GM12864 (cell line): ENCODE measurements at regions not wholly inside any gene's neighbourhood (a gene's known extent, or its start where the extent isn't known, plus 50 kb on each side); places are given as distances from the start of the nearest gene placed in this dataset.

Experiments
- DNase-seq: peaks from one replicate; pipeline ENCODE4 v3.0.0-alpha.2; 2011; ENCODE audit warnings: low read depth
- H3K4me3 ChIP-seq: 2 replicates; pipeline ENCODE4 v1.5.1; 2011; ENCODE audit warnings: mild to moderate bottlenecking, low read depth, low read length, control low read depth
- TF ChIP-seq, protein P1 (sequence below): IDR thresholded peaks from 2 replicates; pipeline ENCODE4 v1.5.1; 2011; ENCODE audit warnings: low read depth, mild to moderate bottlenecking, moderate library complexity, low read length, control low read depth, inconsistent platforms; ENCODE audit errors: missing control alignments

- no peak overlapping the region for H3K4me3 ChIP-seq
- TF ChIP-seq, protein P1, sequence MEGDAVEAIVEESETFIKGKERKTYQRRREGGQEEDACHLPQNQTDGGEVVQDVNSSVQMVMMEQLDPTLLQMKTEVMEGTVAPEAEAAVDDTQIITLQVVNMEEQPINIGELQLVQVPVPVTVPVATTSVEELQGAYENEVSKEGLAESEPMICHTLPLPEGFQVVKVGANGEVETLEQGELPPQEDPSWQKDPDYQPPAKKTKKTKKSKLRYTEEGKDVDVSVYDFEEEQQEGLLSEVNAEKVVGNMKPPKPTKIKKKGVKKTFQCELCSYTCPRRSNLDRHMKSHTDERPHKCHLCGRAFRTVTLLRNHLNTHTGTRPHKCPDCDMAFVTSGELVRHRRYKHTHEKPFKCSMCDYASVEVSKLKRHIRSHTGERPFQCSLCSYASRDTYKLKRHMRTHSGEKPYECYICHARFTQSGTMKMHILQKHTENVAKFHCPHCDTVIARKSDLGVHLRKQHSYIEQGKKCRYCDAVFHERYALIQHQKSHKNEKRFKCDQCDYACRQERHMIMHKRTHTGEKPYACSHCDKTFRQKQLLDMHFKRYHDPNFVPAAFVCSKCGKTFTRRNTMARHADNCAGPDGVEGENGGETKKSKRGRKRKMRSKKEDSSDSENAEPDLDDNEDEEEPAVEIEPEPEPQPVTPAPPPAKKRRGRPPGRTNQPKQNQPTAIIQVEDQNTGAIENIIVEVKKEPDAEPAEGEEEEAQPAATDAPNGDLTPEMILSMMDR: no peak
- DNase-seq: no peak
Observed at GRCh38 chr6:113161018-113161315, 696.2 kb upstream of the MARCKS start.

DNA sequence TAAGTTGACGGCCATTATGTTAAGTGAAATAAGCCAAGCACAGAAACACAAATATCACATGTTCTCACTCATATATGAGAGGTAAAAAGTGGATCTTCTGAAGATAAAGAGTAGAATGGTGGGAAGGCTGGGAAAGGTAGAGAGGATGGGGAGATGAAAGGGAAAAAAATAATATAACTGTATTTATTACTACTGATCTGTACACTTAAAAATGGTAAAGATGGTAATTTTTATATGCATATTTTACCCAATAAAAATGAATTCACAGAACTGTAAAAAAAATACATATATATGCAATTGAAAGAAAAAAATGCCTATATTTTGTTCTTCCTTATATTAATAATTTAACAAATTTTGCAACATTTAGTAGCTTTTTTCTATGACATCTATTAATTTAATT lies 694.4 kb upstream of the MARCKS start:
- DNase-seq: no peak
- no peak overlapping the region for H3K4me3 ChIP-seq
- TF ChIP-seq, protein P1: no peak

DNA sequence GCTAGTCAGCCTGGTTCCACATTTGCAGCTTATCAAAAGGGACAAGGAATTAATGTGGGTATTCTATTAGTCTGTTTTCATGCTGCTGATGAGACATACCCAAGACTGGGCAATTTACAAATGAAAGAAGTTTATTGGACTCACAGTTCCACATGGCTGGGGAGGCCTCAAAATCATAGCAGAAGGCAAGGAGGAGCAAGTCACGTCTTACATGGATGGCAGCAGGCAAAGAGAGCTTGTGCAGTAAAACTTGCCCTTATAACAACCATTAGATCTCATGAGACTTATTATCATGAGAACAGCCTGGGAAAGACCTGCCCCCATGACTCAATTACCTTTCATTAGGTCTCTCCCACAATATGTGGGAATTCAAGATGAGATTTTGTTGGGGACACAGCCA lies 689.1 kb upstream of the MARCKS start:
- no peak for DNase-seq
- H3K4me3 ChIP-seq: no peak overlapping the region
- TF ChIP-seq, protein P1: no peak

GRCh38 chr6:113169484-113169883 lies 687.7 kb upstream of the MARCKS start:
- DNase-seq: no peak
- TF ChIP-seq, protein P1: no peak
- no peak overlapping the region for H3K4me3 ChIP-seq

DNA sequence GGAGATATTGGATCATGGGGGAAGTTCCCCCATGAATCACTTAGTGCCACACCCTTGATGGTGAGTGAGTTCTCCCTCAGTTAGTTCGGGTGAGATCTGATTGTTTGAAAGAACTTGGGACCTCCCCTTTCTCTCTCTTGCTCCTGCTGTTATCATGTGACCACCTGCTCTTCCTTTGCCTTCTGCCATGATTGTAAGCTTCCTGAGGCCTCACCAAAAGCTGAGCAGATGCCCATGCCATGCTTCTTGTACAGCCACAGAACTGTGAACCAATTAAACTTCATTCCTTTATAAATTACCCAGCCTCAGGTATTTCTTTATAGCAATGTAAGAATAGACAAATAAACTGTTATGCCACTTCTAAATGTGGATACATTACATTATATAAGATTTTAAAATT lies 686.7 kb upstream of the MARCKS start:
- TF ChIP-seq, protein P1: no peak
- DNase-seq: no peak
- H3K4me3 ChIP-seq: no peak overlapping the region

DNA sequence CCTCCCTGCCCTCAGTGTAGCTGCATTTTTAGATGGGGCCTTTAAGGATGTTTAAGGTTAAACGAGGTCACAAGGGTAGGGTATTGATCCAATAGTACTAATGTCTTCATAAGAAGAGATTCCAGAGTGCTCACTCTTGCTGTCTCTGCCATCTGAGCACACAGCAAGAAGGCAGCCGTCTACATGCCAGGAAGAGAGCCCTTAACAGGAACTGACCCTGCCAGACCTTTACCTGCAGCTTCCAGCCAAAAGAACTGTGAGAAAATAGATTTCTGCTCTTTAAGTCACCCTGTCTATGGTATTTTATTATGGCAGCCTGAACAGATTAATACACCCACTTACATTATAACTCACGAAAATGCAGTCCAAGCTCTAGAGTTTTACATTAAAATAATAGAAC lies 685.3 kb upstream of the MARCKS start:
- no peak for DNase-seq
- H3K4me3 ChIP-seq: no peak overlapping the region
- TF ChIP-seq, protein P1: no peak

DNA sequence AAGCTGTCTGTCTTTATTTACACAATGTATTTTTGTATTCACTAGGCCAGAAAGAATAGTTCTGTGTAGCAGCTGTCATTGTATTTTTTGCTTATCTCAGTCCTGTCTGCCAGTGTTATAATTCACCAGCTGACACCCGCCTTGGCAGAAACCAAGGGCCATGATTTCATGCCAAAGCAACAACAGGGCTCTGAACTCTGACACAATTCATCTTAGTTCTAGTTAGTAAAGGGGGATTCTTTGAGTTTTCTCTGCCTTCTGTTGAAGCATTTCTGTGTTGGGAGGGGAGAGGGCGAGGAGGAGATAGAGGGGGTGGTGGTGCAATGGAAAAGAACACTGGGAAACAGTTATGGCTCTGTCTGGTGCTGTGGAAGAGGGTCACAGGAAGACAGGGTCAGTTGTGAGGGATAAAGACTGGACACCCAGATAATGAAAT lies 684.6 kb upstream of the MARCKS start:
- H3K4me3 ChIP-seq: no peak overlapping the region
- DNase-seq: no peak
- TF ChIP-seq, protein P1: no peak
